ENCODE measurements at regions not wholly inside any gene's neighbourhood (a gene's known extent, or its start where the extent isn't known, plus 50 kb on each side); places are given as distances from the start of the nearest gene placed in this dataset.
"Not testable (repeated sequence)": the region's sequence is repeated elsewhere in the genome, so short reads cannot be mapped to it uniquely, and the experiment has no call there.

DNA sequence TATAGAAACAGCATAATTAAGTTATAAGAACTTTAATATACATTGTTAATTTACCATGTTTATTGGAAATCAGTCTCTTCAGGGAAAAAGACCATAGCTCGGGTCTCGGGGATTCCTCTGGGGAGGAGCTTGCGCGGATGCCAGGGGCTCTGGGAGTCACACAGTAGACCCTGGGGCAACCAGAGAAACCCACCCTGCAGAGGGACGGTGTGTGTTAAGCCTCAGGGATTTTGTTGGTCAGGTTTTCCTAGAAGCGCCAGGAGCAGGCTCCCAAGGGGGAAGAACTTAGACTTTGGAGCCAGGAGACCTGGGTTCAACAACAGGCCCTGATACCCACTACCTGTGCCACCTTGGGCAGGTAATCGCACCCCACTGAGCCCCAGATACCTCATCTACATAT is 297.9 kb downstream of the MED10 start:
- TF ChIP-seq GATA1 (IDR thresholded peaks at IDR 0.05; ENCODE audit: low read depth, low read length): no peak
- TF ChIP-seq POLR2A (IDR thresholded peaks at IDR 0.05; ENCODE audit: low read length): no peak

DNA sequence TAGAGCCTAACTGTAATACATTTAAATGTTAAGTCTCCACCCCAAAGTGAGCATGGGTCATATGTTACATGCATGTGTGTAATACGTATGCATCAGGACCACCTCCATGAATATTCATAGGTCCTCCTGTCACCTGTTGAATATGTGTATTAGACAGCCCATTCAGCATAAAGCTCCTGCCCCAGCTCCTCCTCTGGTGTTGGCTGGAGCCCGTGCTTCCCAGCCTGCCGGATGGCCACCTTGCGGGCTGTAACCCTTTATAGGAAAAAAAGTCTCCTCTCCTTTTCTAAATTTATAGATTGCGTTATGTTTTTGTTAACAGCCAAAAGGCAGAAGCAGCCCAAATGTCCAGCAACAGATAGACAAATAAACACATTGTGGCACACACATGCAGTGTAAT is 299.5 kb downstream of the MED10 start:
- no peak for DNase-seq
- no peak for TF ChIP-seq POLR2A (IDR thresholded peaks at IDR 0.05; ENCODE audit: low read length)
- no peak for TF ChIP-seq GATA1 (IDR thresholded peaks at IDR 0.05; ENCODE audit: low read depth, low read length)

More for the DNA sequence above, 297.9 kb downstream of the MED10 start:
- DNase-seq: no peak

DNA sequence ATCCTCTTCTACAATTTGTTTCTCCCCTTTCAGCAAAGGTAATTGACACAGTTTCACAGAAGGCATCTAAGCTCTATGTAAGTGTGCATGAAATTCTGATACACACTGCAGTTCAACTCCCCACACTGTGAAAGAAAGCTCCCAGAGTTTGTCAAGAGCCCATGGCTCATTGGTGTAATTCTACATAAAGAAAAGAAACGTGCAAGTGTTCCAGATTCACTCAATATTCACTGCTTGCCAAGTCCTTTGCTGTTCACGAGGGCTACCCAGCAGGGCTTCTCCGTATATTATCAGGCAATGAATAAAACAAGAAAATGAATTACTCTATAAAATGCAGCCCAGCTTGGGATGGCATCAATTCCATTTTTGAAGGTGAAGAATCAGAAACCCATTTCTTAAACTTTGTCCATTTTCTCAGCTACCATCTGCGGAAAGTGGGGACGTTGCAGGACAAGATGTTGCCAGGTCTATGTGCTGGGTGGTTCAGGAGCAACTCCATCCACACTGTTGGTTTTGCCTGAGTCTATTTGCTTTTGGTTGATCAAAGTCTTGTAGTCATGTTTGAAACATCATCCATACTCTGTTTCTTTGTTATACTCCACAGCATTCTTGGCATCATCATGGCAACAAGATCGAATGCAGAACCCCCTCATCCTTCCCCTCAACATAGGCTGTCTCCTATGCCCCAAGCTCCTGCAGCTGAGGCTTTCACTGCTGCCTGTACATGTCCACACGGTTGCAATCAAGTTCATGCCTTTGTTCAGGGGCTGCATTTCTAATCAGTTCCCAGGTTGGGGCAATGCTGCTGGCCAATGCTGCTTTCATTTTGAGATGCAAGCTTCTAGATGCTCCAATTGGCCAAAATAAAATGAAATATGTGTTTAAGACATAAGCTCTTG is 301.8 kb downstream of the MED10 start:
- DNase-seq: no peak
- TF ChIP-seq POLR2A (IDR thresholded peaks at IDR 0.05; ENCODE audit: low read length) (no peak), GATA1 (IDR thresholded peaks at IDR 0.05; ENCODE audit: low read depth, low read length) (no peak)

DNA sequence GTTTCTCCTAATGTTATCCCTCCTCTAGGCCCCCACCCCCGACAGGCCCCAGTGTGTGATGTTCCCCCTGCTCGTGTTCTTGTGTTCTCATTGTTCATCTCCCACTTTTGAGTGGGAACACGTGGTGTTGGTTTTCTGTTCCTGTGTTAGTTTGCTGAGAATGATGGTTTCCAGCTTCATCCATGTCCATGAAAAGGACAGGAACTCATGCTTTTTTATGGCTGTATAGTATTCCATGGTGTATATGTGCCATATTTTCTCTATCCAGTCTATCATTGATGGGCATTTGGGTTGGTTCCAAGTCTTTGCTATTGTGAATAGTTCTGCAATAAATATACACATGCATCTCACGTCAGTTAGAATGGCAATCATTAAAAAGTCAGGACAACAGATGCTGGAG is 305.9 kb downstream of the MED10 start:
- DNase-seq: not testable (repeated sequence)

DNA sequence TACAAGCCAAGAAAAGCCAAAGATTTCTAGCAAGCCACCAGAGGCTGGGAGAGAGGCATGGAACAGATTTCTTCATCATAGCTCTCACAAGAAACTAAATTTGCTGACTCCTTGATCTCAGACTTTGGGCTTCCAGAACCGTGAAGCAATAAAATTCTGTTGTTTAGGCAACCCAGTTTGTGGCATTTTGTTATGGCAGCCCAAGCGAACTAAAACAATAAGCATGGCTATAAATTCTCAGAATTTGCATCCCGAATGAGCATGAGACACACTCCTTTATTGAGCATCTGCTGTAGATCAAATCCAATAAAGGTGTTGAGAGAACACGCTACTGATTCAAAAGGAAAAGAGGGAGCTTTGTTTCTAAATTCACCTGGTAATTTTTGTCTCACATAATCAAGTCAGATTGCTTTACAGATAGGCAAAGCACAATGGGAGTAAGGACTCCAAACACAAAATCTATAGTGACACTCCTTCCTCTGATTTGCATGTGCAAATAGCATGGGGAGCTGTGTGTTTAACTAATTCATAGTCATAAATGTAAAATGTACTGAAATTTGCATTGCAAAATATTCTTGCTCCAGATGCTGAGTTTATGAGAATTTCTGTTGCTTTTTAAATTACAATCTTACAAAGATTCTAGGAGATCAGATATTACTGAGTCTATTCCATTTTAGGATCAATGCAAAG is 308.7 kb downstream of the MED10 start:
- DNase-seq: no peak
- TF ChIP-seq GATA1 (IDR thresholded peaks at IDR 0.05; ENCODE audit: low read depth, low read length) (no peak), POLR2A (IDR thresholded peaks at IDR 0.05; ENCODE audit: low read length) (no peak)

DNA sequence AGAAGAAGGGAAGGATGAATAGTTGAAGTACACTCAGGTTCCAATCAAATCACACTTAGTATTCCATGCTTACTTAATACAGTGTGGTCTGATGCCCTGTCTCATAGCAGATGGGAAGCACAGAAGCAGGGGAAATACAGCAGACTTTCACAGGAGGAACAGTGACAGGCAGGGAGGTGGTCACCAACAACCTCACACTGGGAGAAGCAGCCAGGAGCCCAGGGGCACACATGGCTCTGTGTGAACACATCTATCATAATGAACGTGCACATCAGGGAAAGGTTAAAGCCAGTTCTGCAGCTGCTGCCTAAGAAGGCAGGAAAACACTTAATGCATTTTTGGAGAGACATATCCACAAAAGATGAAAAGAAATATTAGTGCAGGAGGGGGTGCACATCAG is 312.3 kb downstream of the MED10 start:
- no peak for DNase-seq
- TF ChIP-seq POLR2A (IDR thresholded peaks at IDR 0.05; ENCODE audit: low read length): no peak
- no peak for TF ChIP-seq GATA1 (IDR thresholded peaks at IDR 0.05; ENCODE audit: low read depth, low read length)

DNA sequence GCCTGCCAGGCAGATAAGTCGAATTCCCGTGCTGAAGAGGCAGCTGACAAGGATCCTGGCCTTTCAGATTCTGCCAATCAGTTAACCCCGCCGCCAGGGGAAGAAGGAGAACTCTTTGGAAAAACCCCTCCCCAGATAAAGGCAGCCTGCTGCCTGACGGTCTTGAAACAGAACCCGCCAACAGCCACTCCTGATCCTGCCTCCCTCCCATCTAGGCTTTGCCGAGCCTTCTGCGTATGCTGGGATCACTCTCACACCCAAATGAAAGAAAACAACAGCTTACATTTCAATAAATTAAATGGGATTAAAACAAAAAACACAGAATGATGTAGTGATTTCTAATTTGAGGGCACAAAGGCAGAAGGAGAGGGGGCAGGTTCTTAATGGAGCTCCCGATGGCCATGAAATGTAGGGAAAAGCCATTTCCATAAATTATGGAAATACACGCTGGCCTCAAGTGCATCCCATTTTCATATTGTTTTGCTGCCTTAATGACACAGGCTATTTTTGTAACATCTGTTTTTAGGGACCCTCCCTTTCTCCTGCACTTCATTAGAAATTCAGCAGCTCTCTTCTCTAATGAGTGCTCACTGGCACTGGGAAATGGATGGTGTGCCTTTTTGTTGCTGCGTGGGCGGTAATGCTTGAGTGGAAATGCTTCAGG is 319.1 kb downstream of the MED10 start:
- DNase-seq: no peak
- TF ChIP-seq GATA1 (IDR thresholded peaks at IDR 0.05; ENCODE audit: low read depth, low read length) (no peak), POLR2A (IDR thresholded peaks at IDR 0.05; ENCODE audit: low read length) (no peak)

DNA sequence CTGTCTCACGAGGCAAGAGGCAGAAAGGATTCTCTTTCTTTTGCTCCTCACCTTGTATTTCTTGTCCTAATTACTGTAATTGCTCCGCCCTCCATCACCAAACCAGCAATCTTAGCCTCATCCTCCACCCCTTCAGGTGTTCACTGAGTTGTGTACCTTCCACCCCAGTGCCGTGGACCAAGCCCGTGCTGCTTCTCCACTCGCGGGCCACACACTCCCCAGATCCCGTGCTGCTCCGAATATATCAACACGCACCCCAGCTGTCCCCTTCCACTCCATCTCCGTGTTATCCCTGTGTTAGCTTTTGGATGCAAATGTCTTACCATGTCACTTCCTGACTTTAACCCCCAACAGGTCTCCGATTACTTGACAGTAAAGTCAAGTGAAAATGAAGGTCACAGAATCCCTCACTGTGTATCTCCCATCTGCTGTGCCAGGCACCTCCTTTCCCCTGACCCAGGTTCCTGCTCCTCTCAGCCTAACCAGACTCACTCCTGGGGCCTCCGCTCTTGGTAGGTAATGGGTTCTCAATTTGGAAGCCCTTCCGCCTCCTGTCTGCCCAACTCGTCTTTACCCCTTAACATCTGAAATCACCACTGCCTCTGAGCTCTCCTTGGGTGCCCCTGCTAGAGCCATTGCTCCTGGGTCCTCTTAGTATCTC is 320.2 kb downstream of the MED10 start:
- no peak for DNase-seq
- no peak for TF ChIP-seq POLR2A (IDR thresholded peaks at IDR 0.05; ENCODE audit: low read length)
- no peak for TF ChIP-seq GATA1 (IDR thresholded peaks at IDR 0.05; ENCODE audit: low read depth, low read length)

DNA sequence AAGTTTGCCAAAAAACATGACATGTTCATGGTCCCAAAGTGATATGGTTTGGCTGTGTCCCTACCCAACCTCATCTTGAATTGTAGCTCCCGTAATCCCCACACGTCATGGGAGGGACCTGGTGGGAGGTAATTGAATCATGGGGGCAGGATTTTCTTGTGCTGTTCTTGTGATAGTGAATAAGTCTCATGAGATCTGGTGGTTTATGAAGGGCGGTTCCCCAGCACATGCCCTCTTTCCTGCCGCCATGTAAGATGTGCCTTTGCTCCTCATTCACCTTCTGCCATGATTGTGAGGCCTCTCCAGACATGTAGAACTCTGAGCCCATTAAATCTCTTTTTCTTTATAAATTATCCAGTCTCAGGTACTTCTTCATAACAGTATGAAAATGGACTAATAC is 322.1 kb downstream of the MED10 start:
- TF ChIP-seq GATA1 (IDR thresholded peaks at IDR 0.05; ENCODE audit: low read depth, low read length) (no peak), POLR2A (IDR thresholded peaks at IDR 0.05; ENCODE audit: low read length) (no peak)
- no peak for DNase-seq

DNA sequence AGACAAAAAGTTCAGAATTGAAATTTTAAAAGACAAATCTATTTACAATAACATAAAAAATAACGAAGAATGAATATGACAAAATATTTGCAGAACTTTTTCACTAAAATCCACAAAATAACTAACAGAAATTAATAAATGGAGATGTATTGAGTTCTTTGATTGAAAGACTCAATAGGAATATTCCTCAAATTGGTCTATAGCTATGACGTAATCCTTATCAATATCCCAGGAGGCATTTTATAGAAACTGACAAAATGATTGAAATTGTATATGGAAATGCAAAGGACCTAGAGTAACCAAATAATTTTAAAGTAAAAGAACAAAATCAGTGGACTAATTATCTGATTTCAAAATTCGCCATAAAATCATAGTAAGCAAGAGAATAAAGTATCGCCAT is 328.7 kb downstream of the MED10 start:
- TF ChIP-seq GATA1 (IDR thresholded peaks at IDR 0.05; ENCODE audit: low read depth, low read length) (no peak), POLR2A (IDR thresholded peaks at IDR 0.05; ENCODE audit: low read length) (no peak)
- no peak for DNase-seq

DNA sequence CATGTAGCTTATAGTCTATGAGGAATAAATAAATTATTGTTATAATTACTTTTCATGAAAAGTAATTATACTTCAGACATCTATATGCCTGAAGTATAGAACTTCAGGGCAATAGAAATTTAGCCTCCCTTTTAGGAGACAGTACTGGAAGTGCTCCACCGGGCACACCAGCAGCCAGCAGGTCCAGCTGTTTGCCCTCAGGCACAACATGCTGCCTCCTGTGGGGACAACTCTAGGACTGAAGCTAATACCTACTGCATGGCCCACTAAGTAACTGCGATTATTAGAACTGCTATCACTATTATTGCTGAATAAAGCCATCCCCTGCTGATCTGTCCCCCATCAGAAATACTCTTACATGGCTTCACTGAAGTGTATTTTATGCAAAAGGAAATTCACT is 329.6 kb downstream of the MED10 start:
- DNase-seq: no peak
- TF ChIP-seq POLR2A (IDR thresholded peaks at IDR 0.05; ENCODE audit: low read length): no peak
- no peak for TF ChIP-seq GATA1 (IDR thresholded peaks at IDR 0.05; ENCODE audit: low read depth, low read length)

DNA sequence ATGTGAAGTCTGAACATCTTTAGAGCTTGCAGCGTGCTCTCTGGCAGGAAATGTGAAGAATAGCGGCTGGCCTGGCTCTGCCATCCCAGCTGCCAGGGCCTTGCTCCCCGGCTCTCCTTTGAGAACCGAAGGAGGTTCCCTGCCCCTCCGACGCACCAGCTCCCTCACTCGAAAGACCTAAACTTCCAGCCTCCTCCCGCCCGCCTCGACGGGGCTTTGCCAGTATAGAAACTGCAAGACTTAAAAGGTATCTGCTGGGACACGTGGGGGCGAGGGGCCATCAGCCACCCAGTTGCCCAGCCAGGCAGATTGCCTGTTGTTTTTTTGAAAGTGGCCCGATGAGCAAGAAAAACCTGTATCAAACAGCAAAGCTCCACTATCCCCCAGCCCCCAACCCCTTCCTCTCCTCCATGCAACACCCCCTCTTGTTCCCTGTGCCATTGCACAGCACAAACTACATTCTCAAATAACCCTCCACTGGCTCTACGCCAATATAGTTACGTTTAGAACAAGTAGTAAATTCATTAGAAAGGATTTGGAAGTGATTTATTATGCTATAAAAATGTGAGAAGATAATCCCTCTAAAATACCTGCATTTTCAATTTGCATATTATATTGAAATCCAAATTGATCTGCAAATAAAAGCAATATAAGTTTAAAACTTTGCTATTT is 331.9 kb downstream of the MED10 start:
- TF ChIP-seq GATA1 (IDR thresholded peaks at IDR 0.05; ENCODE audit: low read depth, low read length) (no peak), POLR2A (IDR thresholded peaks at IDR 0.05; ENCODE audit: low read length) (no peak)
- DNase-seq: no peak

DNA sequence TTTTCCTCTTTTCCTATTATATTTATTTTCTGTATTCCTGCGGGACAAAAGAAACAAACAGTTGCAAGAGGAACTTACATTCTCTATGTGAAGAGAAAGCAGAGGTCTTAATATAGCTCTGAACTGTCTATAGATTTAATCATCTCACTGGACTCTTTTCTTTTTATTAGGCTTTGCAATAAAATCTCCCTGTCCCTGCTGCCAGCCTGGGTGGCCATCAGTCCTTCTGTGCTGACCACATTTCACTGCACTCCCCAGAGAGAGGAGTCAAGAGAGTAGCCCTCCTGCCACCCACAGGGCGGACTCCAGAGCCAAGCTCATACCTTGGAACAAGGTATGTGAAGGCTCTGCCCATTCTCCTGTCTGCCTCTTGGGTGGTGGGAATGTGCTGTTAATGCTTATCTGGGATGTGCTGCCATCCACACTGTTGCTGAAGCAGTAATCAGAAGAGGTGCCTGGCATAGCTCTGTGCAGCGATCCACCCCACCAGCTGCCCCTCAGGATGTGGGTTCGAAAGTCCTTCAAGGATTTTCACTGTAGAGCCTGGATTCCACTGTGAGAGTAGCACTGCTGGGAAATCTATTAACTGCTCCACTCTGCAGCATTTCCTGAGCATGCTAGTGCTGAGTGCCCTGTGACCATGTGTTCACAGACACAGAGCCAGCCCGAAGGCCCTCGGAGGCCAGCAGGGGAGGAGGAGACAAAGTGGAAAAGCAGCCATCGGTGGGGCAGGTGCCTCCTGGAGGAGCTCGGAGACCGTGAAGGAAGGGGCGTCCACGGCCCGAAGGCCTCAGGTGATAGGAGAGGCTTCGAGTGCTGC is 334.6 kb downstream of the MED10 start:
- TF ChIP-seq GATA1 (IDR thresholded peaks at IDR 0.05; ENCODE audit: low read depth, low read length) (no peak), POLR2A (IDR thresholded peaks at IDR 0.05; ENCODE audit: low read length) (no peak)
- no peak for DNase-seq

All from erythroblast (primary cell).